ENCODE measurements at regions not wholly inside any gene's neighbourhood (a gene's known extent, or its start where the extent isn't known, plus 50 kb on each side); places are given as distances from the start of the nearest gene placed in this dataset.

DNA sequence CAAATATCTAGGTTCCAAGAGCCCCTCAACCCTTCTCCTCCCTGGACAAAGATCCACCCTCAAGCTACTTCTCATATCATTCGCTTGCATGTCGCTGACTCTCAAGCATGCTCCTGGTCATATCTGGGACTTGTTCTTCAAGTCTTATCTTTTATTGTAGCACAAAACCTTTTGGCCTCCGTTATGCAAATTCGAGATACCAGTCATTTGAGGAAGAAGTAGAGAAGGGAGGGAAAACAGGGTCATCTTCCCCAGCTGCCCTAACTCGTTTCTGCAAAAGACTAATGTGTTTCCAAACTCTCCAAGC, 63.8 kb upstream of the ETS2 start:
- TF ChIP-seq EZH2phosphoT487 (conservative IDR thresholded peaks at IDR 0.05; ENCODE audit: low read length), result no peak
- TF ChIP-seq CTCF (IDR thresholded peaks at IDR 0.05; ENCODE audit: insufficient read depth, low read length, poor library complexity, severe bottlenecking), result no peak

All from SU-DHL-6 (cell line).